HG03520 (cell line): ENCODE measurements at regions not wholly inside any gene's neighbourhood (a gene's known extent, or its start where the extent isn't known, plus 50 kb on each side); places are given as distances from the start of the nearest gene placed in this dataset.

ENCODE experiments used
- ATAC-seq: cut with Tn5 transposase; IDR thresholded peaks from one replicate; pipeline ENCODE4 v1.9.1; 2021; ENCODE audit warnings: mild to moderate bottlenecking, moderate library complexity; ENCODE audit not compliant: unreplicated experiment

GRCh38 chr12:90899456-90900182 lies 55.4 kb downstream of the CCER1 start:
- ATAC-seq: no peak

- ATAC-seq: no peak
Measured at GRCh38 chr12:90897986-90898385, 57.0 kb downstream of the CCER1 start.

DNA sequence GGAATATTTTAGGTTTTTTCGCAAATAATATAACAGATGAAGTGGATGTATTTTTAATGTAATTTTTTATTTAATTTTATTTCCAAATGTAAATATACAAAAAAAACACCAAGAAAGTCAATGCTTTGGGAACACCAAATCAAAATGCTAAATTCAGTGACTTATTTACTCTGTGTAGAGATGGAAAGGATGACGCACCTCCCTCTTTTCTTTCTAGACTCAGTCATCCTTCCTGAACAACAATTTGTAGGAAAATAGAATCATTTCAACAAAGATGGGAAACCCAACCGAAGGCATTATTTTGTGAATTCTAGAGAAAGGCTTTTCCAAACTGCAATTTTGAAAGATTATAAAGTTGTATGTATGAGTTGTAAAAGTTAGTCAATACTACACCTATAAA lies 57.7 kb downstream of the CCER1 start:
- no peak for ATAC-seq

- ATAC-seq: no peak
Measured at GRCh38 chr12:90896821-90897220, 58.2 kb downstream of the CCER1 start.

- no peak for ATAC-seq
Measured at GRCh38 chr12:90896164-90896563, 58.8 kb downstream of the CCER1 start.

GRCh38 chr12:90888316-90888715 lies 66.7 kb downstream of the CCER1 start:
- no peak for ATAC-seq

- ATAC-seq: no peak
Measured at GRCh38 chr12:90883456-90883855, 71.5 kb downstream of the CCER1 start.

- ATAC-seq: no peak
Measured at GRCh38 chr12:90871726-90872096, 83.3 kb downstream of the CCER1 start.

- ATAC-seq: no peak
Measured at GRCh38 chr12:90870971-90871725, 83.8 kb downstream of the CCER1 start.

GRCh38 chr12:90868626-90869025 lies 86.3 kb downstream of the CCER1 start:
- no peak for ATAC-seq

GRCh38 chr12:90859591-90859990 lies 95.4 kb downstream of the CCER1 start:
- ATAC-seq: no peak

DNA sequence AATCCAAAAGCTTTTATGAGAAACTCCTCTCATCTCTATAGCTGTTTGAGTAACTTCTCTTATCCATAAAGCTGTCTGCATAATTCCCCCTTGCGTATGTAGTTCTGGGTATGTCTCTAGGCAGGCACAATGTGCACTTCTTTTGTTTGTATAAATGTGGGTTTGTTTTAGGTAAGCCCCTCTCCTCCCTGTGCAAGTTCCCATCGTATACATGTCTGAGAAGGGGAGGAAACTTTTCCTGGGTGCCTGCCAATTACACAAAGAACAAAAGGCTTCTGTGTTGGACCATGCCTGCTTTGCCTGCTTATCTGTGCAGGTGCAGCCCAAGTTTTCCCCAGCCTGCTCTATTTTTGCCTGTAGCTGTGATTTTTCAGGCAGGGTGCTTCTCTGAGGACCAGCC lies 96.7 kb downstream of the CCER1 start:
- ATAC-seq: no peak

GRCh38 chr12:90855534-90855933 lies 99.4 kb downstream of the CCER1 start:
- no peak for ATAC-seq

DNA sequence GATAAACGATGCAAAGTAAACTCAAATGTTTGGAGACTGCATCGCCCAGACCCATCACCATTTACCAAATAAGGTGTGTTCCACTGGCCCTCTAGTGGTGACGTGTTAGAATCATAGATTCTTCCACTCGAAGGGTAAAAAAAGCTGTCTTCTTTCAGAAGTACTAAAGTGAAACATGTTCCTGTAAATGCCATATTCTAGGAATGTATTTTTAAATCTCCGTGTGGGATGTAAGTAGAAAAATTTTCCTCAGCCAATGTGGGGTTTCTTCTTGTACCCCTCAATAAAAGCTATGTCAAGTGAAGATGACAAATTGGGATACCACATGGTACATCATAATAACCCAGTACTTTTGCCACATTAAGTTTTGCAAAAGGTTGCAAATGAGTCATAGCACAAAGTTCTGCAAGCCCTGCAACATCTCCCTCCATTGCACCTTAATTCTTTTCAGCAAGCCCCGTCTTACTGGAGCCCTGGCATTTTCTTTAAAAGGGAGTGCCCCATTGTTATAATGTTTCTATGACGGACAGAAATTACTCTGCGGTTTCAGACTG lies 100.8 kb downstream of the CCER1 start:
- ATAC-seq: no peak

- ATAC-seq: no peak
Measured at GRCh38 chr12:90851800-90852718, 102.9 kb downstream of the CCER1 start.

DNA sequence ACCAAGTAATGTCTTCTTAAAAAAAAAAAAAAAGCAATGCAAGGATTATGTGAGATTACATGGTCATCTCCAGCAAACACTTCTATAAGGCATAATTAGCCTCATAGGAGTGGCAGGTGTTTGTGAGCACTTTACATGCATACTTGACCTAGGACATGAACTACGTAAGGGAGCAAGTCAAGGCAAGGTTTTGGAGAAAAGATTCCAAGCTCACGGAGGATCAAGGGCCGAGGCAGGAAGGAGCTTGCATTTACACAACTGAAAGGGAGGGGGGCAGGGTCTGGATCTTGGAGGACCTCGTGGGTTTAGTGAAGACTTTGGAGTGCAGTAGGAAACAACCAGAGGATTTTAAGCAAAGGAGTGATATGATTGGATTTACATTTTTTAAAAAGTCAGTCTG lies 112.5 kb downstream of the CCER1 start:
- no peak for ATAC-seq

DNA sequence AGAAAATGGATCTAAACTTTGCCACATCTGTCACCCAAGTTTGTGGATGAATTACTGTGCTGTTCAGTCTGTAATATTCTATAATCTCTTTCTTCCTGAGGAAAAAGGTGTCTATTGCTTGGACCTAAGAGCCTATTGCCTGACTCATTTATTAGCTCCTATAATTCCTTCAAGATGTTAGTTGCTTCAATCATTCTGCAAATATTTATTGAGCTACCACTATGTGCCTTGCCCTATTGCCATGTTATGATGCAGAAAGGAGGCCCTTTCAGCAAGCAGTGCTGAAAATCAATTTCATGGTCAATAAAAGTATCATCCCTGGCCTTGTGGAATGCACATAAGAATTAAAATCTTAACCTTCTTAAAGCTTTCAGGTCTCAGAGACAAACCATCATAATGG lies 113.6 kb downstream of the CCER1 start:
- no peak for ATAC-seq

GRCh38 chr12:90839346-90839745 lies 115.6 kb downstream of the CCER1 start:
- no peak for ATAC-seq

DNA sequence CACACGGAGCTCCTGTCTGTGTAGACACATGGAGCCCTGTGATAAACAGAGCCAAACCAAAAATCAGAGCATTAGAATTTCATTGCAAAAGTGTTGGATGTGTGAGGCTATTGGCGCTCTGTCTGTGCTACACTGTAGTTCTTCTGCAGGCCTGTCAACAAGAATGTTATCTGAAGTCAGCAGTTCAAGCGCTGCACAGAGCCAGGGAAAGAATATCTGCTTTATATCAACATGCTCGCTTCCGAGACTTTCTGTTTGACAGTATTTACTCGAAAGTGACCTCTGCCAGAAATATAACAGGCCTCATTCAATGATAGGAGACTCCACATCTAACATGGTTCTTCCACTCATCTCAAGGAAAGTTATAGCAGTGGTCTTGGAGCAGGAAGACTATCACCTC lies 118.3 kb downstream of the CCER1 start:
- ATAC-seq: no peak

GRCh38 chr12:90833228-90833627 lies 121.7 kb downstream of the CCER1 start:
- no peak for ATAC-seq

GRCh38 chr12:90832427-90832826 lies 122.5 kb downstream of the CCER1 start:
- no peak for ATAC-seq
